ENCODE measurements at regions not wholly inside any gene's neighbourhood (a gene's known extent, or its start where the extent isn't known, plus 50 kb on each side); places are given as distances from the start of the nearest gene placed in this dataset.

DNA sequence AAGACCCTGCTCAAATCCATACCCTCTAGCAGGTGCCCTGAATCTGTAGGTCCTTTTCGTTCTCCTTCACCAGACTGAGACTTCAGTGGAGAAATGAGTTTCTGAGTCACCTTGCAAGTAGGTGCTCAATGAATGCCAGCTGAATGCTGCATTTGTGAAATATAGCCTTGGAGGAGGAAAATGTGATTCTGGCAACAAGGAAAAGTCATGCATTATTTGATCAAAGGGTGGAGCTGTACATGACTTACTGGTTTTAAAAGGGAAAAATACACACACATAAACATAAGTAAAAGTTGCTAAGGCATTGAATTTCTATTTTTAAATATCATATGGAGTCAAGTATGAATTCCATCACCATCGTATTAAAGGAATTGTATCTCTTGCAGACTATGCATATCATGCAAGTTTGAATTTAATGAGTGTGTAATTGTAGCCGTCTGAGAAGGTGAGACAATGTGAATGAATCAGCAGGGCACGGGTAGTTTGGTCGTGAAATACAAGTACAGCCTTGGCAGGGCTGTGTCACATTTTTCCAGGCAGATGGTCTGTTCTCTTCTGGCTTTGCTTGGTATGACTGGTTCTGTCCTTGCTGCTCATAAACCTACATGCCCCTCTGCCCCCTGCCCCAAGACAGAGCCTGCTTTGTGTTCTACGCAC lies 160.8 kb downstream of the COL6A3 start:
- DNase-seq (ENCODE audit: extremely low read depth in 1 of 4, low spot score in 3 of 4) (no peak), ATAC-seq (no peak), FAIRE-seq (no peak)
- no peak overlapping the region for H3K9ac ChIP-seq (ENCODE audit: insufficient read depth in 1 of 2, low read depth in 2 of 2, low read length in 2 of 2)
- POLR2A ChIA-PET, result no interaction called here
- H3K4me3 ChIP-seq, result no peak overlapping the region
- no peaks in the 10 kb centered on the region for H3K9me3 ChIP-seq (replicated peaks; ENCODE audit: control insufficient read depth, insufficient read depth, low read depth, low read length)
- BruUV-seq (replicated peaks), result no TSS peak
- no peak overlapping the region for H3K27ac ChIP-seq (ENCODE audit: extremely low read depth, low read depth, low read length)
- in situ Hi-C loops (cut with MboI) (no loop called here), intact Hi-C loops (cut with micrococcal nuclease) (no loop called here)
- no peak for TF ChIP-seq ILF3 (IDR thresholded peaks at IDR 0.05; ENCODE audit: borderline replicate concordance)
- TF ChIP-seq ZNF431 (CRISPR knock-in tag; IDR thresholded peaks at IDR 0.05), result no peak
- TF ChIP-seq, protein P1, sequence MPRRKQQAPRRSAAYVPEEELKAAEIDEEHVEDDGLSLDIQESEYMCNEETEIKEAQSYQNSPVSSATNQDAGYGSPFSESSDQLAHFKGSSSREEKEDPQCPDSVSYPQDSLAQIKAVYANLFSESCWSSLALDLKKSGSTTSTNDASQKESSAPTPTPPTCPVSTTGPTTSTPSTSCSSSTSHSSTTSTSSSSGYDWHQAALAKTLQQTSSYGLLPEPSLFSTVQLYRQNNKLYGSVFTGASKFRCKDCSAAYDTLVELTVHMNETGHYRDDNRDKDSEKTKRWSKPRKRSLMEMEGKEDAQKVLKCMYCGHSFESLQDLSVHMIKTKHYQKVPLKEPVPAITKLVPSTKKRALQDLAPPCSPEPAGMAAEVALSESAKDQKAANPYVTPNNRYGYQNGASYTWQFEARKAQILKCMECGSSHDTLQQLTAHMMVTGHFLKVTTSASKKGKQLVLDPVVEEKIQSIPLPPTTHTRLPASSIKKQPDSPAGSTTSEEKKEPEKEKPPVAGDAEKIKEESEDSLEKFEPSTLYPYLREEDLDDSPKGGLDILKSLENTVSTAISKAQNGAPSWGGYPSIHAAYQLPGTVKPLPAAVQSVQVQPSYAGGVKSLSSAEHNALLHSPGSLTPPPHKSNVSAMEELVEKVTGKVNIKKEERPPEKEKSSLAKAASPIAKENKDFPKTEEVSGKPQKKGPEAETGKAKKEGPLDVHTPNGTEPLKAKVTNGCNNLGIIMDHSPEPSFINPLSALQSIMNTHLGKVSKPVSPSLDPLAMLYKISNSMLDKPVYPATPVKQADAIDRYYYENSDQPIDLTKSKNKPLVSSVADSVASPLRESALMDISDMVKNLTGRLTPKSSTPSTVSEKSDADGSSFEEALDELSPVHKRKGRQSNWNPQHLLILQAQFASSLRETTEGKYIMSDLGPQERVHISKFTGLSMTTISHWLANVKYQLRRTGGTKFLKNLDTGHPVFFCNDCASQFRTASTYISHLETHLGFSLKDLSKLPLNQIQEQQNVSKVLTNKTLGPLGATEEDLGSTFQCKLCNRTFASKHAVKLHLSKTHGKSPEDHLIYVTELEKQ (CRISPR knock-in tag; IDR thresholded peaks at IDR 0.05), result no peak
- H3K36me3 ChIP-seq (ENCODE audit: control insufficient read depth, insufficient read depth, low read length), result no peaks in the 10 kb centered on the region
- 1% methylated on average over 6 of the region's 6 CpGs for WGBS (ENCODE audit: insufficient coverage, low coverage, missing lambda C conversion rate)
- H3K4me2 ChIP-seq (ENCODE audit: insufficient read depth, low read length), result no peak overlapping the region
- no peaks in the 10 kb centered on the region for H4K20me1 ChIP-seq (replicated peaks; ENCODE audit: control insufficient read depth, insufficient read depth, low read length)
- peaks cover 0 to 3% of the 10 kb centered on the region in 2 experiments; a peak in 1 of 5 replicates for H3K27me3 ChIP-seq (ENCODE audit: control insufficient read depth in 2 of 2, insufficient read depth in 2 of 2, low read length in 2 of 2)
- CTCF ChIA-PET (ENCODE audit: low intra/inter-chr PET ratio), result no interaction called here
- H3K4me1 ChIP-seq (replicated peaks in 1 of 2; ENCODE audit: control insufficient read depth in 2 of 2, insufficient read depth in 2 of 2, low read length in 2 of 2), result no peaks in the 10 kb centered on the region
- H2AFZ ChIP-seq (ENCODE audit: low read depth, low read length), result no peak overlapping the region
- no peaks in the 10 kb centered on the region for H3K9me1 ChIP-seq (ENCODE audit: control insufficient read depth, insufficient read depth, low read length)
- no peaks in the 10 kb centered on the region for H3K79me2 ChIP-seq (ENCODE audit: control insufficient read depth, insufficient read depth, low read length)
